Fibroblast of lung (primary cell): ENCODE measurements at regions not wholly inside any gene's neighbourhood (a gene's known extent, or its start where the extent isn't known, plus 50 kb on each side); places are given as distances from the start of the nearest gene placed in this dataset.

Source experiments
- DNase-seq, 2 donors: peaks; one replicate each; pipeline versions ENCODE4 v3.0.0 to v3.0.0-alpha.2; 2010; ENCODE audit warnings: low read depth in 2 of 2
- H2AFZ ChIP-seq: 2 replicates; pipeline ENCODE4 v1.5.1; 2012; ENCODE audit warnings: low read length, control low read depth, inconsistent platforms
- H3K27ac ChIP-seq: 2 replicates; pipeline ENCODE4 v1.5.1; 2011; ENCODE audit warnings: low read length, control low read depth; ENCODE audit not compliant: insufficient read depth
- H3K27me3 ChIP-seq: 2 replicates; pipeline ENCODE4 v1.5.1; 2011; ENCODE audit warnings: mild to moderate bottlenecking, low read length; ENCODE audit not compliant: control insufficient read depth, insufficient read depth
- H3K36me3 ChIP-seq: 2 replicates; pipeline ENCODE4 v1.5.1; 2011; ENCODE audit warnings: low read length; ENCODE audit not compliant: control insufficient read depth, insufficient read depth
- H3K4me1 ChIP-seq: 2 replicates; pipeline ENCODE4 v1.5.1; 2011; ENCODE audit warnings: low read length; ENCODE audit not compliant: control insufficient read depth, insufficient read depth; ENCODE audit errors: extremely low read depth
- H3K4me2 ChIP-seq: 2 replicates; pipeline ENCODE4 v1.5.1; 2011; ENCODE audit warnings: low read length, control low read depth; ENCODE audit not compliant: insufficient read depth; ENCODE audit errors: extremely low read depth
- H3K4me3 ChIP-seq, 4 experiments: fragments of 200-600 bp in 1 of 4; sonication (generic) in 1 of 4; replicated peaks in 1 of 4; 2 replicates each; pipeline ENCODE4 v1.5.1; 2011 to 2016; ENCODE audit warnings: low read length in 4 of 4, low read depth in 3 of 4, mild to moderate bottlenecking in 3 of 4, control low read depth in 2 of 4, inconsistent platforms in 1 of 4, mixed read lengths in 1 of 4; ENCODE audit not compliant: insufficient read depth in 1 of 4; ENCODE audit errors: control extremely low read depth in 1 of 4
- H3K79me2 ChIP-seq: 2 replicates; pipeline ENCODE4 v1.5.1; 2012; ENCODE audit warnings: mild to moderate bottlenecking, low read length, inconsistent platforms; ENCODE audit not compliant: control insufficient read depth, insufficient read depth
- H3K9ac ChIP-seq: 2 replicates; pipeline ENCODE4 v1.5.1; 2011; ENCODE audit warnings: mild to moderate bottlenecking, low read length, control low read depth; ENCODE audit not compliant: insufficient read depth
- H3K9me3 ChIP-seq: 2 replicates; pipeline ENCODE4 v1.5.1; 2012; ENCODE audit warnings: low read depth, low read length; ENCODE audit not compliant: control insufficient read depth, insufficient read depth
- H4K20me1 ChIP-seq: 2 replicates; pipeline ENCODE4 v1.5.1; 2011; ENCODE audit warnings: low read length; ENCODE audit not compliant: control insufficient read depth, insufficient read depth; ENCODE audit errors: extremely low read depth
- EZH2 ChIP-seq: IDR thresholded peaks from 2 replicates; pipeline ENCODE4 v1.5.1; 2012; ENCODE audit warnings: low read length, control low read depth, mild to moderate bottlenecking; ENCODE audit errors: missing control alignments
- TF ChIP-seq, protein P1 (sequence below), 2 donors: IDR thresholded peaks in 1 of 2; conservative IDR thresholded peaks in 1 of 2; 1 replicate in 1 of 2; 2 replicates in 1 of 2; pipeline ENCODE4 v1.5.1; 2011 to 2012; ENCODE audit warnings: low read length in 2 of 2, control low read depth in 1 of 2, inconsistent platforms in 1 of 2, low read depth in 1 of 2, mild to moderate bottlenecking in 1 of 2

DNA sequence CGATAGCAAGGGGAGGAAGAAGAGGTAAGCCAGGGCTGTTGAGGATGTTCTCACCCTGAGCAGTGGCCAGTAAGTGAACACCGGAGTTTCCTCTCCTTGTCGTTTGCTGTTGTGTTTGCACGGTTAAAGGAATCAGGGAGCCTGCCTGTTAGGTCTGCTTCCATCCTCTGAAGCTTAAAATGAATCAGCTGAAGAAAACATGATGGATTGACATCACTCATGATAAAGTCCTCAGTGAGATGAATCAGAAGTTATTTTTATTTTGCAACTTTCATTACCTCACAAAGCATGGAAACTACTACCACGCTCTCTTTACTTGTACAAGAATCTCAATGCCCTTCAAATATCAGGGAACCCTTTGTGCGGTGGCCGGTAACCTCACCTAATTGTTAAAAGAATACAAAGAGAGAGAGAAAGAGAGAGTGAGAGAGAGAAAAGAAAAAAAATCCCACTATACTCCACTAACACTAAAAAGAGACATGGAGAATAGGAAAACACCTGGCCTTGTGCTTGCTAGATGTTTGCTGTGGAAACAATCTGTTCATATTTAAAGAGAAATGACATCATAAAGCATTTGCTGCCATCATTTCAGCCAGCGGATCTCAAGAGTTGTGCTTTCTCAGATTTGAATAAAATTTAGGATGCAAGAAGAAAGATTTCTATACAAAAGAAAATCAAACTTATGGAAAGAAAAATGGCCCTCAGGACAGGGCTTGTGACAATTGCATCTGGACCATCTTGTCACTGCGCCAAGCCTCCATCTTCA, 441.6 kb upstream of the SALL1 start:
- Histone ChIP-seq H3K27me3 (no peaks in the 10 kb centered on the region), H3K9me3 (no peaks in the 10 kb centered on the region), H3K36me3 (no peaks in the 10 kb centered on the region), H4K20me1 (no peaks in the 10 kb centered on the region), H3K4me3 (no peak overlapping the region), H3K4me1 (no peaks in the 10 kb centered on the region), H3K79me2 (no peaks in the 10 kb centered on the region), H3K9ac (no peak overlapping the region), H3K27ac (no peak overlapping the region), H2AFZ (no peak overlapping the region), H3K4me2 (no peak overlapping the region)
- TF ChIP-seq EZH2: no peak
- TF ChIP-seq, protein P1, sequence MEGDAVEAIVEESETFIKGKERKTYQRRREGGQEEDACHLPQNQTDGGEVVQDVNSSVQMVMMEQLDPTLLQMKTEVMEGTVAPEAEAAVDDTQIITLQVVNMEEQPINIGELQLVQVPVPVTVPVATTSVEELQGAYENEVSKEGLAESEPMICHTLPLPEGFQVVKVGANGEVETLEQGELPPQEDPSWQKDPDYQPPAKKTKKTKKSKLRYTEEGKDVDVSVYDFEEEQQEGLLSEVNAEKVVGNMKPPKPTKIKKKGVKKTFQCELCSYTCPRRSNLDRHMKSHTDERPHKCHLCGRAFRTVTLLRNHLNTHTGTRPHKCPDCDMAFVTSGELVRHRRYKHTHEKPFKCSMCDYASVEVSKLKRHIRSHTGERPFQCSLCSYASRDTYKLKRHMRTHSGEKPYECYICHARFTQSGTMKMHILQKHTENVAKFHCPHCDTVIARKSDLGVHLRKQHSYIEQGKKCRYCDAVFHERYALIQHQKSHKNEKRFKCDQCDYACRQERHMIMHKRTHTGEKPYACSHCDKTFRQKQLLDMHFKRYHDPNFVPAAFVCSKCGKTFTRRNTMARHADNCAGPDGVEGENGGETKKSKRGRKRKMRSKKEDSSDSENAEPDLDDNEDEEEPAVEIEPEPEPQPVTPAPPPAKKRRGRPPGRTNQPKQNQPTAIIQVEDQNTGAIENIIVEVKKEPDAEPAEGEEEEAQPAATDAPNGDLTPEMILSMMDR (conservative IDR thresholded peaks at IDR 0.05 in 1 of 2, IDR thresholded peaks at IDR 0.05 in 1 of 2; ENCODE audit: low read depth in 1 of 2, low read length in 2 of 2): no peak
- DNase-seq: no peak

GRCh38 chr16:51592001-51592501, 441.0 kb upstream of the SALL1 start:
- Histone ChIP-seq H4K20me1 (no peaks in the 10 kb centered on the region), H3K79me2 (no peaks in the 10 kb centered on the region), H3K9me3 (no peaks in the 10 kb centered on the region), H3K4me1 (no peaks in the 10 kb centered on the region), H3K36me3 (no peaks in the 10 kb centered on the region), H3K4me3 (no peak overlapping the region), H2AFZ (no peak overlapping the region), H3K27me3 (no peaks in the 10 kb centered on the region), H3K4me2 (no peak overlapping the region), H3K9ac (no peak overlapping the region), H3K27ac (no peak overlapping the region)
- TF ChIP-seq EZH2: no peak
- TF ChIP-seq, protein P1 (conservative IDR thresholded peaks at IDR 0.05 in 1 of 2, IDR thresholded peaks at IDR 0.05 in 1 of 2; ENCODE audit: low read depth in 1 of 2, low read length in 2 of 2): no peak
- DNase-seq: no peak

- Histone ChIP-seq H4K20me1 (no peaks in the 10 kb centered on the region), H3K4me2 (no peak overlapping the region), H3K4me3 (no peak overlapping the region), H3K4me1 (no peaks in the 10 kb centered on the region), H2AFZ (no peak overlapping the region), H3K36me3 (no peaks in the 10 kb centered on the region), H3K27ac (no peak overlapping the region), H3K9me3 (no peaks in the 10 kb centered on the region), H3K9ac (no peak overlapping the region), H3K79me2 (no peaks in the 10 kb centered on the region), H3K27me3 (no peaks in the 10 kb centered on the region)
- TF ChIP-seq, protein P1 (conservative IDR thresholded peaks at IDR 0.05 in 1 of 2, IDR thresholded peaks at IDR 0.05 in 1 of 2; ENCODE audit: low read depth in 1 of 2, low read length in 2 of 2): no peak
- no peak for TF ChIP-seq EZH2
- DNase-seq: no peak
Measured at GRCh38 chr16:51591480-51591879, 440.4 kb upstream of the SALL1 start.
